ENCODE measurements at regions not wholly inside any gene's neighbourhood (a gene's known extent, or its start where the extent isn't known, plus 50 kb on each side); places are given as distances from the start of the nearest gene placed in this dataset.

GRCh38 chr11:70705097-70705496, 306.8 kb downstream of the CTTN start:
- H3K23ac ChIP-seq (ENCODE audit: insufficient read length, low read depth, low read length) = no peak overlapping the region
- TF ChIP-seq, protein P1, sequence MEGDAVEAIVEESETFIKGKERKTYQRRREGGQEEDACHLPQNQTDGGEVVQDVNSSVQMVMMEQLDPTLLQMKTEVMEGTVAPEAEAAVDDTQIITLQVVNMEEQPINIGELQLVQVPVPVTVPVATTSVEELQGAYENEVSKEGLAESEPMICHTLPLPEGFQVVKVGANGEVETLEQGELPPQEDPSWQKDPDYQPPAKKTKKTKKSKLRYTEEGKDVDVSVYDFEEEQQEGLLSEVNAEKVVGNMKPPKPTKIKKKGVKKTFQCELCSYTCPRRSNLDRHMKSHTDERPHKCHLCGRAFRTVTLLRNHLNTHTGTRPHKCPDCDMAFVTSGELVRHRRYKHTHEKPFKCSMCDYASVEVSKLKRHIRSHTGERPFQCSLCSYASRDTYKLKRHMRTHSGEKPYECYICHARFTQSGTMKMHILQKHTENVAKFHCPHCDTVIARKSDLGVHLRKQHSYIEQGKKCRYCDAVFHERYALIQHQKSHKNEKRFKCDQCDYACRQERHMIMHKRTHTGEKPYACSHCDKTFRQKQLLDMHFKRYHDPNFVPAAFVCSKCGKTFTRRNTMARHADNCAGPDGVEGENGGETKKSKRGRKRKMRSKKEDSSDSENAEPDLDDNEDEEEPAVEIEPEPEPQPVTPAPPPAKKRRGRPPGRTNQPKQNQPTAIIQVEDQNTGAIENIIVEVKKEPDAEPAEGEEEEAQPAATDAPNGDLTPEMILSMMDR (conservative IDR thresholded peaks at IDR 0.05) = no peak

More at GRCh38 chr11:70705097-70705496, 306.8 kb downstream of the CTTN start:
- Mint-ChIP-seq H3K9me3 (peaks cover 0 to 3% of the 10 kb centered on the region in 2 experiments; a peak in 1 of 5 replicates), H3K36me3 (ENCODE audit: insufficient read depth in 1 of 3, low read depth in 3 of 3) (peaks cover 0 to 4% (median 2%) of the 10 kb centered on the region in 3 experiments; a peak in 4 of 7 replicates), H3K4me3 (no peak overlapping the region), H3K4me1 (peaks cover 9 to 13% of the 10 kb centered on the region in 2 experiments), H3K27me3 (ENCODE audit: low read depth) (peaks cover 5% of the 10 kb centered on the region), H3K27ac (no peak overlapping the region)
- Histone ChIP-seq H3T11ph (ENCODE audit: low read length) (no peak overlapping the region), H4K5ac (ENCODE audit: insufficient read length, low read depth, low read length) (no peak overlapping the region), H3K27ac (ENCODE audit: insufficient read length, low read depth, low read length) (no peak overlapping the region), H3K9me3 (ENCODE audit: control insufficient read depth, low read depth, low read length) (no peaks in the 10 kb centered on the region), H2BK20ac (ENCODE audit: low read depth, low read length, poor library complexity, severe bottlenecking) (no peak overlapping the region), H3K14ac (ENCODE audit: insufficient read depth, low read length) (no peak overlapping the region), H3K79me1 (ENCODE audit: insufficient read depth, low read depth, low read length, poor library complexity, severe bottlenecking) (no peaks in the 10 kb centered on the region), H3K79me2 (ENCODE audit: insufficient read depth, low read length) (no peaks in the 10 kb centered on the region), H3K23me2 (ENCODE audit: insufficient read length, low read depth, low read length, poor library complexity, severe bottlenecking) (no peaks in the 10 kb centered on the region), H2BK120ac (ENCODE audit: low read depth, low read length, poor library complexity, severe bottlenecking) (no peak overlapping the region), H3K56ac (ENCODE audit: insufficient read length, low read depth, low read length) (no peak overlapping the region), H2AK5ac (ENCODE audit: insufficient read length, low read length) (no peak overlapping the region), H2BK5ac (ENCODE audit: insufficient read length, low read length) (no peak overlapping the region), H3K18ac (ENCODE audit: insufficient read length, low read depth, low read length) (no peak overlapping the region), H3K4me1 (ENCODE audit: insufficient read depth, low read length) (no peaks in the 10 kb centered on the region), H2BK15ac (ENCODE audit: low read depth, low read length) (no peak overlapping the region), H4K8ac (replicated peaks; ENCODE audit: insufficient read length, low read depth, low read length) (no peak overlapping the region), H3K9ac (ENCODE audit: extremely low read depth, insufficient read length, low read length) (no peak overlapping the region), H2AFZ (ENCODE audit: low read length) (no peak overlapping the region), H4K20me1 (ENCODE audit: control insufficient read depth, insufficient read depth, insufficient read length) (no peaks in the 10 kb centered on the region), H3K4ac (ENCODE audit: low read depth, low read length) (no peak overlapping the region), H3K4me2 (ENCODE audit: insufficient read depth, insufficient read length, low read length) (no peak overlapping the region), H3K27me3 (ENCODE audit: insufficient read depth, low read length) (no peaks in the 10 kb centered on the region), H4K91ac (ENCODE audit: insufficient read length, low read depth, low read length) (no peak overlapping the region), H2BK12ac (ENCODE audit: insufficient read length, low read depth, low read length) (no peak overlapping the region)
- DNase-seq = no peak
